Left colon (tissue), 2 donors: ENCODE measurements at regions not wholly inside any gene's neighbourhood (a gene's known extent, or its start where the extent isn't known, plus 50 kb on each side); places are given as distances from the start of the nearest gene placed in this dataset.

ENCODE experiments used
- ATAC-seq: fragments of 200-7000 bp; cut with Tn5 transposase; one replicate; pipeline ENCODE4 v1.9.1; 2020; ENCODE audit warnings: mild to moderate bottlenecking, moderate library complexity
- DNase-seq, 2 donors: peaks; one replicate each; pipeline ENCODE4 v3.0.0-alpha.2; 2020
- intact Hi-C, 2 donors: fragments of 100-400 bp; cut with DNase I in 1 of 2; cut with micrococcal nuclease in 1 of 2; formaldehyde crosslinking; loops; one replicate each; pipeline versions ENCODE4 v1.11.2 to v1.14.0; 2022; cut with DNase I, micrococcal nuclease
- donor health status: DM: no; HTN: no; CAD: no.
- donor health status: DM: yes; HTN: yes; CAD: no.

GRCh38 chr18:5618047-5618688 is 74.4 kb upstream of the EPB41L3 start:
- intact Hi-C loops: no loop called here
- ATAC-seq: no peak
- DNase-seq: no peak

- no peak for DNase-seq
- ATAC-seq: no peak
- intact Hi-C loops: no loop called here
Observed at GRCh38 chr18:5611221-5611620, 67.4 kb upstream of the EPB41L3 start.

DNA sequence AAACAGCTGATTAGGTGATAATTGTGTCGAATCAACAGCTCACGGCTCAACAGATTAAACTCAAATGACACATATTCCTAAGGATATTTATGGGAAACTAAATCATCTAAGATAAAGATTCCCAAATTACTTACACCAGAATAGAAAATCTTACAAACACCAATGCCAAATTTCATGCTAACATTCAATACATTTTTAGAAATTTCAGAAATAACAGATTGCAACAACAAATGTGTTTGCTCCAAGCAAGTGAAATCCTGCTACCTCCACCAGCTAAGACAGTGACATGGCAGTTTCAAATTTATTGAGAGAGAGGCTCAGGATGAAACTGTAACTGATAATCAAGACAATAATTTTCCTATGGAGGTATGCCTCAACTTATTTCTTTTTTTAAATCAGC is 65.0 kb upstream of the EPB41L3 start:
- intact Hi-C loops: loop anchor here in 1 of 2 donors (10.0 kb wide), 1 partner anchor 236 kb away; no protein-coding TSS in a partner anchor
- ATAC-seq (no peak), DNase-seq (no peak)

GRCh38 chr18:5606951-5607350 is 63.2 kb upstream of the EPB41L3 start:
- DNase-seq (no peak), ATAC-seq (no peak)

DNA sequence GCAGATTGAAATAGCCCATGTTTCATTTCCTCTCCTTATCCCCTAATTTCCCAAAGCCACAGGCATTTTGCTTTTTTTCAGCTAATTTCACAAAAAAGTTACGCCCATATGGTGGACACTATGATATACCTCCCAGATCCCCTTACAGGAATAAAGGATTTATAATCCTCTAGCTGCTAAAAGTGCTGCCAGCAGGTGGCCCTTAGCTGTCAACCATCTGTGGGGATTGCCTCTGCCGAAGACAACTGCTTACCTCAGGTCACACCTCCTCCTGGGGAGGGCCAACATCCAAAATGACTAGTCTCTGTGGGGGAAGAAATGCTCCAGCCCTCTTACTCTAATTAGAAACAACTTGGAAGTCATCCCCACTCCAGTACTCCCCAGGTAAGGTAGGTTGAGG is 61.0 kb upstream of the EPB41L3 start:
- peak in 1 of 2 donors; percentile 31 for DNase-seq
- intact Hi-C loops: loop anchor here in 1 of 2 donors (10.0 kb wide), 1 partner anchor 240 kb away; no protein-coding TSS in a partner anchor
- ATAC-seq: peak; percentile 41

More at GRCh38 chr18:5606951-5607350, 63.2 kb upstream of the EPB41L3 start:
- intact Hi-C loops: loop anchor here in 1 of 2 donors (10.0 kb wide), 1 partner anchor 238 kb away; no protein-coding TSS in a partner anchor

GRCh38 chr18:5603153-5603552 is 59.4 kb upstream of the EPB41L3 start:
- ATAC-seq (no peak), DNase-seq (no peak)
- intact Hi-C loops: loop anchor here in 1 of 2 donors (10.0 kb wide), 1 partner anchor 242 kb away; no protein-coding TSS in a partner anchor

- DNase-seq: peak in 1 of 2 donors; percentile 15
- peak; percentile 92 for ATAC-seq
- intact Hi-C loops: loop anchor here in 1 of 2 donors (10.0 kb wide), 1 partner anchor 244 kb away; no protein-coding TSS in a partner anchor
Observed at GRCh38 chr18:5601188-5601624, 57.4 kb upstream of the EPB41L3 start.

DNA sequence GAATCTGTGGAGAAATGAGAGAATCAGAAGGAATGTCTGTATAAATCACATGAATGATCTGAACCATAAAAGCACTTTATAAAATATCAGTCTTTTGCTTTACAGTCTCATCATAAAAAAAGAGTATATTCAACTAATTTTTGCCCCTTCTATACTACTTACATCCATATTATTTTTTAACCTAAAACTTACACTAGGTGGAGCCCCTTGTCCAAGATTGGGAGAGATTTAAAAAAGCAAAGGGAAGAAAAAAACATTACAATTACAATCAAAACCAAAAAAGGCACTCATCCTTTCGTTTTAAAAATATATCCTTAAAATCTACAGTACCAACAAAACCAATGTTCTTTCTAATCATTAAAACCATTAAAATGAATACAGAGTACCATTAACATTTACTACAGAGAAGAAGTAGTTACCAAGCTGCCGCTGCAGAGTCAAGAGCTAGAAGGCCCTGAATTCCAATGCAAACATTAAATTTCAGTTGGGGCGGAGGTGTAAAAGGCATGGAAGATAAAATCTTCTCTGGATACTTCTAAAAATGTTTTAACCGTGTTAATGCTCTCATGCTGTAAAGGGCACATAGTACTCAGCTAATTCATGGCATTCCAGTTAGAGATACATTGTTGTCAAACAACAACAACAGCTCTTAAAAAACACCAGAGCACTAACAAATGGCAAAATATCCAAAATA is 56.7 kb upstream of the EPB41L3 start:
- intact Hi-C loops: loop anchor here in 1 of 2 donors (10.0 kb wide), 1 partner anchor 244 kb away; no protein-coding TSS in a partner anchor
- DNase-seq: no peak
- peak; percentile 27 for ATAC-seq

- DNase-seq (no peak), ATAC-seq (no peak)
- intact Hi-C loops: loop anchor here in 1 of 2 donors (10.0 kb wide), 1 partner anchor 268 kb away; no protein-coding TSS in a partner anchor
Observed at GRCh38 chr18:5596585-5596984, 52.8 kb upstream of the EPB41L3 start.
